Epithelial cell of esophagus (primary cell): ENCODE measurements at regions not wholly inside any gene's neighbourhood (a gene's known extent, or its start where the extent isn't known, plus 50 kb on each side); places are given as distances from the start of the nearest gene placed in this dataset.
"Not testable (repeated sequence)": the region's sequence is repeated elsewhere in the genome, so short reads cannot be mapped to it uniquely, and the experiment has no call there.

Experiments
- DNase-seq: peaks from one replicate; pipeline ENCODE4 v3.0.0; 2010; ENCODE audit warnings: low read depth
- H3K4me3 ChIP-seq: 2 replicates; pipeline ENCODE4 v1.5.1; 2011; ENCODE audit warnings: mild to moderate bottlenecking, low read length, control low read depth
- CTCF ChIP-seq: IDR thresholded peaks from 2 replicates; pipeline ENCODE4 v1.5.1; 2011; ENCODE audit warnings: low read depth, mild to moderate bottlenecking, low read length, control low read depth, inconsistent platforms; ENCODE audit not compliant: insufficient read depth; ENCODE audit errors: missing control alignments

- no peak overlapping the region for H3K4me3 ChIP-seq
- DNase-seq = no peak
- TF ChIP-seq CTCF = no peak
Measured at GRCh38 chr10:118812393-118812740, 57.6 kb upstream of the CACUL1 start.

- not testable (repeated sequence) for DNase-seq, H3K4me3 ChIP-seq
Measured at GRCh38 chr10:118813001-118813400, 58.2 kb upstream of the CACUL1 start.

- H3K4me3 ChIP-seq = no peak overlapping the region
- TF ChIP-seq CTCF = no peak
Measured at GRCh38 chr10:118816471-118817168, 61.9 kb upstream of the CACUL1 start.

GRCh38 chr10:118817328-118818068, 62.7 kb upstream of the CACUL1 start:
- no peak for TF ChIP-seq CTCF
- no peak overlapping the region for H3K4me3 ChIP-seq
- DNase-seq = no peak

More at GRCh38 chr10:118816471-118817168, 61.9 kb upstream of the CACUL1 start:
- no peak for DNase-seq

GRCh38 chr10:118818621-118819221, 64.0 kb upstream of the CACUL1 start:
- TF ChIP-seq CTCF = no peak
- no peak for DNase-seq
- H3K4me3 ChIP-seq = no peak overlapping the region

- no peak for DNase-seq
- H3K4me3 ChIP-seq = no peak overlapping the region
- TF ChIP-seq CTCF = no peak
Measured at GRCh38 chr10:118820326-118821116, 65.8 kb upstream of the CACUL1 start.

GRCh38 chr10:118823256-118823907, 68.6 kb upstream of the CACUL1 start:
- TF ChIP-seq CTCF = no peak
- DNase-seq = no peak
- no peak overlapping the region for H3K4me3 ChIP-seq
